Spleen (tissue), 11 donors: ENCODE measurements at regions not wholly inside any gene's neighbourhood (a gene's known extent, or its start where the extent isn't known, plus 50 kb on each side); places are given as distances from the start of the nearest gene placed in this dataset.
"Not testable (repeated sequence)": the region's sequence is repeated elsewhere in the genome, so short reads cannot be mapped to it uniquely, and the experiment has no call there.

Experiments
- DNase-seq: peaks from one replicate; pipeline ENCODE4 v3.0.0-alpha.2; 2020
- H3K27ac ChIP-seq, 8 donors: fragments of 200-600 bp; sonication (generic) in 7 of 8; 1 replicate in 4 of 8; 2 replicates in 4 of 8; pipeline versions ENCODE4 v1.5.0 to v1.8.0; 2016 to 2021; ENCODE audit warnings: inconsistent platforms in 4 of 8, mild to moderate bottlenecking in 4 of 8, moderate library complexity in 1 of 8
- H3K27me3 ChIP-seq, 7 donors: fragments of 200-600 bp; sonication (generic) in 6 of 7; replicated peaks in 1 of 7; 1 replicate in 4 of 7; 2 replicates in 3 of 7; pipeline versions ENCODE4 v1.5.0 to v1.8.0; 2016 to 2021; ENCODE audit warnings: inconsistent platforms in 3 of 7, mild to moderate bottlenecking in 1 of 7
- H3K36me3 ChIP-seq, 6 donors: fragments of 200-600 bp; sonication (generic) in 5 of 6; 1 replicate in 4 of 6; 2 replicates in 2 of 6; pipeline versions ENCODE4 v1.5.0 to v1.8.0; 2016 to 2021; ENCODE audit warnings: inconsistent platforms in 2 of 6
- H3K4me1 ChIP-seq, 6 donors: fragments of 200-600 bp; sonication (generic) in 5 of 6; 1 replicate in 3 of 6; 2 replicates in 3 of 6; pipeline versions ENCODE4 v1.5.0 to v1.8.0; 2016 to 2021; ENCODE audit warnings: inconsistent platforms in 3 of 6
- H3K4me3 ChIP-seq, 8 donors: fragments of 200-600 bp; sonication (generic) in 7 of 8; 1 replicate in 4 of 8; 2 replicates in 4 of 8; pipeline versions ENCODE4 v1.5.0 to v1.8.0; 2016 to 2021; ENCODE audit warnings: inconsistent platforms in 4 of 8, mild to moderate bottlenecking in 4 of 8, moderate library complexity in 2 of 8
- H3K9me3 ChIP-seq, 8 donors: fragments of 200-600 bp; sonication (generic) in 7 of 8; 1 replicate in 4 of 8; 2 replicates in 4 of 8; pipeline versions ENCODE4 v1.5.0 to v1.8.0; 2016 to 2021; ENCODE audit warnings: inconsistent platforms in 4 of 8
- CTCF ChIP-seq, 11 experiments: fragments of 200-600 bp in 7 of 11; fragments of 450-650 bp in 4 of 11; sonication (generic) in 4 of 11; IDR thresholded peaks in 8 of 11; conservative IDR thresholded peaks in 3 of 11; 1 replicate in 7 of 11; 2 replicates in 4 of 11; pipeline versions ENCODE4 v1.4.0 to v1.8.0; 2016 to 2021; ENCODE audit warnings: antibody characterized with exemption in 11 of 11, inconsistent platforms in 4 of 11, mild to moderate bottlenecking in 1 of 11
- POLR2A ChIP-seq, 3 donors: fragments of 450-650 bp; IDR thresholded peaks; one replicate each; pipeline ENCODE4 v1.5.1; 2017; ENCODE audit warnings: antibody characterized with exemption in 3 of 3, mild to moderate bottlenecking in 1 of 3
- POLR2AphosphoS5 ChIP-seq, 3 donors: sonication (generic); formaldehyde crosslinking; IDR thresholded peaks; one replicate each; pipeline ENCODE4 v1.5.1; 2017; ENCODE audit warnings: antibody characterized with exemption in 3 of 3
- WGBS, 5 donors: extraction: QIAGEN DNeasy Blood & Tissue Kit in 3 of 5; methylation state at CpG; one replicate each; pipeline versions ENCODE4 v1.1.5 to v1.1.7; 2013 to 2018; 5-methylcytosine and 5-hydroxymethylcytosine counted together
- intact Hi-C: fragments of 100-400 bp; cut with DNase I; formaldehyde crosslinking; loops from one replicate; pipeline ENCODE4 v1.15.0; 2023; ENCODE audit warnings: low total_unique reads
- donor health status: healthy with polysubstance abuse.
- donor health status: DM: no; HTN: no; CAD: no; lungs with moderate emphysema.
- donor health status: DM: no; HTN: no; CAD: no.
- donor health status: Bipolar disorder and iron deficiency.
- donor health status: healthy.
- donor health status: DM: no; HTN: no; CAD: no.
- donor health status: DM: yes; HTN: yes; CAD: no.

DNA sequence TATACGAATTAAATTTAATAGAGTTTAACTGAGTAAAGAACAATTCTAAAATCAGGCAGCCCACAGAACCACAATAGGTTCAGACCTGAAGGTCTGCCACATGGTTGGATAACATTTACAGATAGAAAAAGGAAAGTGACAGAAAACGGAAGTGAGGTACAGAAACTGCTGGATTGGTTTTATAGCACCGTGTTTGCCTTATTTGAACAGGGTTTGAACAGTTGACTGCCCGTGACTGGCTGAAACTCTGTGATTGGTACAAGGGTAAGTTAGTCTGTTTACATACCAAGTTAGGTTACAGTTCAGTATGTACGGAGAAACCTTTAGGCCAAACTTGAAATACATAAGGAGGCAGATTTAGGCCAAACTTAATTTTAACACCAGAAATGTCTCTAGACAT lies 64.1 kb upstream of the ATXN3L start:
- intact Hi-C loops: no loop called here
- H3K36me3 ChIP-seq: no peaks in the 10 kb centered on the region
- 67 to 90% (median 74%) methylated on average over 5 of the region's 5 CpGs for WGBS, 5 donors

DNA sequence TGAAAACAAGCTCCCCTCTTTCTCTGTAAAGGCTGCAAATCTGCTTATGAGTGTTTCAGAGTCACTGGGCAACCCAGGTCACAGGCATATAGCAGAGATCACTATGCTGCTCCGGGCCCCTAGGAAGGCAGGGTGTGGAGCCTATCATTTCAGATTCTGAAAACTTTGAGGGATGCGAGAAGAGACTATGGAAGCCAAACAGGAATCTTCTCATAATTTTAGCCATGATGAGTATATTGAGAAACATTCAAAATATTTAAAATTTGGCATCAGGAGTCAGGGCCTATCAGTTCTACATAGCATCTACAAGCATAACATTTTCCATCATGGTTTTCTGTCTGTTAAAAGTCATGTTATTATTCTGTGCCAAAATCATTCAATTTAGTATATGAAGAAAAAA lies 61.7 kb upstream of the ATXN3L start:
- no peaks in the 10 kb centered on the region for H3K27me3 ChIP-seq
- intact Hi-C loops: no loop called here
- no peak overlapping the region for H3K27ac ChIP-seq
- H3K9me3 ChIP-seq: no peaks in the 10 kb centered on the region
- H3K4me3 ChIP-seq: no peak overlapping the region
- TF ChIP-seq POLR2AphosphoS5 (IDR thresholded peaks at IDR 0.05): no peak
- TF ChIP-seq POLR2A (IDR thresholded peaks at IDR 0.05): no peak
- no peak for TF ChIP-seq CTCF (IDR thresholded peaks at IDR 0.05 in 8 of 11, conservative IDR thresholded peaks at IDR 0.05 in 3 of 11)
- H3K36me3 ChIP-seq: no peaks in the 10 kb centered on the region
- WGBS, 5 donors: 84 to 95% (median 91%) methylated on average over 2 of the region's 2 CpGs
- DNase-seq: no peak
- H3K4me1 ChIP-seq: no peaks in the 10 kb centered on the region

More for the DNA sequence above, 64.1 kb upstream of the ATXN3L start:
- Histone ChIP-seq H3K9me3 (no peaks in the 10 kb centered on the region), H3K27me3 (no peaks in the 10 kb centered on the region), H3K27ac (peak overlapping the region in 2 of 8 donors; percentile 22 to 30), H3K4me3 (no peak overlapping the region), H3K4me1 (no peaks in the 10 kb centered on the region)
- TF ChIP-seq CTCF (IDR thresholded peaks at IDR 0.05 in 8 of 11, conservative IDR thresholded peaks at IDR 0.05 in 3 of 11) (no peak), POLR2AphosphoS5 (IDR thresholded peaks at IDR 0.05) (no peak), POLR2A (IDR thresholded peaks at IDR 0.05) (no peak)
- no peak for DNase-seq

- Histone ChIP-seq H3K36me3 (no peaks in the 10 kb centered on the region), H3K27ac (no peak overlapping the region), H3K4me1 (no peaks in the 10 kb centered on the region), H3K4me3 (no peak overlapping the region), H3K27me3 (no peaks in the 10 kb centered on the region), H3K9me3 (no peaks in the 10 kb centered on the region)
- intact Hi-C loops: no loop called here
- no peak for DNase-seq
- no peak for TF ChIP-seq CTCF (IDR thresholded peaks at IDR 0.05 in 8 of 11, conservative IDR thresholded peaks at IDR 0.05 in 3 of 11)
- no peak for TF ChIP-seq POLR2A (IDR thresholded peaks at IDR 0.05)
- TF ChIP-seq POLR2AphosphoS5 (IDR thresholded peaks at IDR 0.05): no peak
- 36 to 61% (median 44%) methylated on average over 2 of the region's 2 CpGs for WGBS, 5 donors
Observed at GRCh38 chrX:13380211-13380610, 60.4 kb upstream of the ATXN3L start.

DNA sequence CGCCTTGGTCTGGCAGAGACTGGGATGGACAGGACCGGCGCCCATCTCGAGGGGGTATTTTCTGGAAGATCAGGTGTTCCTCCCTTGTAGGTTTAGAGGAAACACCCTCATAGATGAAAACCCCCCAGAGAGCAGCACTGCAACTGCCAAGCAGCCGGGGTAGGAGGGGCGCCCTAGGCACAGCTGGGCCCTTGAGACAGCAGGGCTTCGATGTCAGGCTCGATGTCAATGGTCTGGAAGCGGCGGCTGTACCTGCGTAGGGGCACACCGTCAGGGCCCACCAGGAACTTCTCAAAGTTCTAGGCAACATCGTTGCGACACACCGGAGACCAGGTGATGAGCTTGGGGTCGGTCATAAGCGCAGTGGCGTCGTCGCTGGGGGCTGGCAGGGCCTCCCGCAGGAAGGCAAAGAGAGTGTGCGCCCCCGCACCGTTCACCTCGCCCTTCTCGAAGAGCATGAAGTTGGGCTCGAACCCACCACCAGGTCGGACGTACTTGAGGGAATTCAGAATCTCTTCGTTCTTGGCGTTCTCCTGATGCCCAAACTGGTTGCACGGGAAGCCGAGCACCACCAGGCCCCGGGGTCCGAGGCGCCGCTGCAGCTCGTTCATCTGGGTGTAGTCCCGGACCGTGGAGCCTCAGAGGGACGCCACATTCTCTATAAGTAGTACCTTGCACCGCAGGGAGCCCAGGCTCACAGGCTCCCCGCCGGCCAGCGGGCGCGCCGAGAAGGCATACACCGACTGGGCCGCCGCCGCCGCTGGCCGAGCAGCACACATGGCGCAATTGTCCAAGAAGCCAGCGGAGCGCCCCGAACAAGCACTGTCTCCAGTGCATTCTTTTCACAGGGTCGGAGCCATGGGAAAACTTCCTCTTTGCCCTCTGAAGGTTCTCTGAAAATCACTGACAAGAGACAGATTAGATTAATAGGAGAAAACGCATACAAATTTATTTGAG lies 59.0 kb upstream of the ATXN3L start:
- H3K27me3 ChIP-seq, H3K4me1 ChIP-seq, H3K9me3 ChIP-seq, intact Hi-C loops, H3K36me3 ChIP-seq, H3K4me3 ChIP-seq, H3K27ac ChIP-seq: not testable (repeated sequence)
- DNase-seq: peak; percentile 85
- WGBS, 5 donors: 92 to 95% (median 94%) methylated on average over 16 to 60 of the region's 60 CpGs
